Erythroblast (primary cell): ENCODE measurements at regions not wholly inside any gene's neighbourhood (a gene's known extent, or its start where the extent isn't known, plus 50 kb on each side); places are given as distances from the start of the nearest gene placed in this dataset.

Experiments
- DNase-seq, 2 experiments: peaks; one replicate each; lab custom pipeline; 2025; lab: John Stamatoyannopoulos, UW
- GATA1 ChIP-seq: IDR thresholded peaks from 2 replicates; pipeline ENCODE4 v1.6.1; 2011; ENCODE audit warnings: low read depth, mild to moderate bottlenecking, control low read depth, low read length, moderate library complexity
- POLR2A ChIP-seq: IDR thresholded peaks from 2 replicates; pipeline ENCODE4 v1.6.1; 2011; ENCODE audit warnings: mild to moderate bottlenecking, low read length

GRCh38 chrX:39661116-39661907 is 436.4 kb downstream of the BCOR start:
- DNase-seq: no peak
- TF ChIP-seq POLR2A: no peak
- TF ChIP-seq GATA1: no peak

GRCh38 chrX:39665830-39666518 is 431.8 kb downstream of the BCOR start:
- no peak for DNase-seq
- TF ChIP-seq GATA1: no peak
- TF ChIP-seq POLR2A: no peak

- no peak for TF ChIP-seq POLR2A
- TF ChIP-seq GATA1: no peak
- DNase-seq: no peak
These were observed 430.6 kb downstream of the BCOR start for GRCh38 chrX:39667191-39667590.

- TF ChIP-seq POLR2A (no peak), GATA1 (no peak)
- no peak for DNase-seq
These were observed 429.8 kb downstream of the BCOR start for GRCh38 chrX:39667736-39668482.

- TF ChIP-seq POLR2A (no peak), GATA1 (no peak)
- DNase-seq: no peak
These were observed 428.1 kb downstream of the BCOR start for GRCh38 chrX:39669668-39670067.

GRCh38 chrX:39670281-39670680 is 427.5 kb downstream of the BCOR start:
- TF ChIP-seq POLR2A (no peak), GATA1 (no peak)
- no peak for DNase-seq

GRCh38 chrX:39672405-39672804 is 425.4 kb downstream of the BCOR start:
- TF ChIP-seq POLR2A (no peak), GATA1 (no peak)
- no peak for DNase-seq

- DNase-seq: no peak
- no peak for TF ChIP-seq POLR2A
- no peak for TF ChIP-seq GATA1
These were observed 423.1 kb downstream of the BCOR start for GRCh38 chrX:39674490-39675161.

- no peak for TF ChIP-seq GATA1
- TF ChIP-seq POLR2A: no peak
- DNase-seq: no peak
These were observed 422.6 kb downstream of the BCOR start for GRCh38 chrX:39675162-39675553.

GRCh38 chrX:39675619-39676018 is 422.1 kb downstream of the BCOR start:
- DNase-seq: no peak
- TF ChIP-seq GATA1: no peak

- TF ChIP-seq POLR2A (no peak), GATA1 (no peak)
- no peak for DNase-seq
These were observed 421.3 kb downstream of the BCOR start for GRCh38 chrX:39676434-39676833.

GRCh38 chrX:39677585-39677977 is 420.2 kb downstream of the BCOR start:
- no peak for DNase-seq
- TF ChIP-seq GATA1 (no peak), POLR2A (no peak)

GRCh38 chrX:39677978-39678791 is 419.6 kb downstream of the BCOR start:
- no peak for DNase-seq
- TF ChIP-seq POLR2A (no peak), GATA1 (no peak)
